ENCODE measurements at regions not wholly inside any gene's neighbourhood (a gene's known extent, or its start where the extent isn't known, plus 50 kb on each side); places are given as distances from the start of the nearest gene placed in this dataset.

- WGBS, 3 donors: 67 to 76% (median 70%) methylated on average over 3 of the region's 3 CpGs
- no peaks in the 10 kb centered on the region for H3K36me3 ChIP-seq
- TF ChIP-seq CTCF (IDR thresholded peaks at IDR 0.05) (no peak), EP300 (IDR thresholded peaks at IDR 0.05) (no peak), POLR2A (IDR thresholded peaks at IDR 0.05) (no peak)
- DNase-seq: no peak
- no peaks in the 10 kb centered on the region for H3K9me3 ChIP-seq
- no peaks in the 10 kb centered on the region for H3K27me3 ChIP-seq
- intact Hi-C loops (cut with DNase I): no loop called here
- H3K4me3 ChIP-seq: no peak overlapping the region
- no peak overlapping the region for H3K27ac ChIP-seq
- no peaks in the 10 kb centered on the region for H3K4me1 ChIP-seq (ENCODE audit: insufficient read depth)
Observed at GRCh38 chr15:97316362-97316761, 644.1 kb upstream of the ARRDC4 start.

GRCh38 chr15:97317163-97317562 lies 643.3 kb upstream of the ARRDC4 start:
- 71 to 85% (median 78%) methylated on average over 3 of the region's 3 CpGs for WGBS, 3 donors
- H3K36me3 ChIP-seq: no peaks in the 10 kb centered on the region
- DNase-seq: no peak
- TF ChIP-seq CTCF (IDR thresholded peaks at IDR 0.05) (no peak), POLR2A (IDR thresholded peaks at IDR 0.05) (no peak), EP300 (IDR thresholded peaks at IDR 0.05) (no peak)
- H3K4me3 ChIP-seq: no peak overlapping the region
- intact Hi-C loops (cut with DNase I): no loop called here
- no peak overlapping the region for H3K27ac ChIP-seq
- no peaks in the 10 kb centered on the region for H3K4me1 ChIP-seq (ENCODE audit: insufficient read depth)
- no peaks in the 10 kb centered on the region for H3K27me3 ChIP-seq
- no peaks in the 10 kb centered on the region for H3K9me3 ChIP-seq

GRCh38 chr15:97319291-97319690 lies 641.2 kb upstream of the ARRDC4 start:
- WGBS, 3 donors: 84 to 89% (median 85%) methylated on average over 5 of the region's 5 CpGs
- H3K9me3 ChIP-seq: no peaks in the 10 kb centered on the region
- intact Hi-C loops (cut with DNase I): no loop called here

GRCh38 chr15:97346221-97346620 lies 614.3 kb upstream of the ARRDC4 start:
- H3K36me3 ChIP-seq: no peaks in the 10 kb centered on the region
- WGBS, 3 donors: 73 to 89% (median 80%) methylated on average over 2 of the region's 2 CpGs
- H3K27ac ChIP-seq: no peak overlapping the region
- no peak overlapping the region for H3K4me3 ChIP-seq
- no peak for DNase-seq
- intact Hi-C loops (cut with DNase I): no loop called here
- TF ChIP-seq POLR2A (IDR thresholded peaks at IDR 0.05): no peak
- no peak for TF ChIP-seq CTCF (IDR thresholded peaks at IDR 0.05)
- no peak for TF ChIP-seq EP300 (IDR thresholded peaks at IDR 0.05)
- H3K9me3 ChIP-seq: no peaks in the 10 kb centered on the region
- H3K27me3 ChIP-seq: no peaks in the 10 kb centered on the region
- no peaks in the 10 kb centered on the region for H3K4me1 ChIP-seq (ENCODE audit: insufficient read depth)

More at GRCh38 chr15:97319291-97319690, 641.2 kb upstream of the ARRDC4 start:
- Histone ChIP-seq H3K27me3 (no peaks in the 10 kb centered on the region), H3K4me3 (no peak overlapping the region), H3K36me3 (no peaks in the 10 kb centered on the region), H3K4me1 (ENCODE audit: insufficient read depth) (no peaks in the 10 kb centered on the region), H3K27ac (no peak overlapping the region)
- DNase-seq: no peak
- no peak for TF ChIP-seq CTCF (IDR thresholded peaks at IDR 0.05)
- no peak for TF ChIP-seq POLR2A (IDR thresholded peaks at IDR 0.05)
- TF ChIP-seq EP300 (IDR thresholded peaks at IDR 0.05): no peak

Measured in ovary (tissue), 7 donors.